CD4-positive, alpha-beta T cell treated with Interleukin-12 subunit alpha and Interleukin-12 subunit beta, for 1 hour (primary cell): ENCODE measurements at regions not wholly inside any gene's neighbourhood (a gene's known extent, or its start where the extent isn't known, plus 50 kb on each side); places are given as distances from the start of the nearest gene placed in this dataset.
"Not testable (repeated sequence)": the region's sequence is repeated elsewhere in the genome, so short reads cannot be mapped to it uniquely, and the experiment has no call there.

Experiments
- DNase-seq: peaks from one replicate; pipeline ENCODE4 v3.0.0-alpha.2; 2020

GRCh38 chr4:159950707-159951106 lies 847.8 kb downstream of the RAPGEF2 start:
- DNase-seq = no peak

GRCh38 chr4:159966746-159967145 lies 863.9 kb downstream of the RAPGEF2 start:
- DNase-seq = no peak

- DNase-seq = not testable (repeated sequence)
Measured at GRCh38 chr4:159976871-159977482, 874.1 kb downstream of the RAPGEF2 start.

GRCh38 chr4:159977907-159978617 lies 875.2 kb downstream of the RAPGEF2 start:
- no peak for DNase-seq

GRCh38 chr4:159979351-159979750 lies 876.5 kb downstream of the RAPGEF2 start:
- no peak for DNase-seq

- no peak for DNase-seq
Measured at GRCh38 chr4:159979953-159980352, 877.1 kb downstream of the RAPGEF2 start.

GRCh38 chr4:159980826-159981468 lies 878.1 kb downstream of the RAPGEF2 start:
- DNase-seq = no peak

- DNase-seq = no peak
Measured at GRCh38 chr4:159981469-159981856, 878.6 kb downstream of the RAPGEF2 start.

GRCh38 chr4:159983082-159983481 lies 880.2 kb downstream of the RAPGEF2 start:
- DNase-seq = no peak

- no peak for DNase-seq
Measured at GRCh38 chr4:160009656-160010493, 907.0 kb downstream of the RAPGEF2 start.

GRCh38 chr4:160019936-160020335 lies 917.1 kb downstream of the RAPGEF2 start:
- DNase-seq = no peak

GRCh38 chr4:160020804-160021203 lies 917.9 kb downstream of the RAPGEF2 start:
- DNase-seq = no peak

- DNase-seq = no peak
Measured at GRCh38 chr4:160021870-160022269, 919.0 kb downstream of the RAPGEF2 start.

GRCh38 chr4:160026721-160027120 lies 923.8 kb downstream of the RAPGEF2 start:
- DNase-seq = no peak

- DNase-seq = no peak
Measured at GRCh38 chr4:160034501-160034900, 931.6 kb downstream of the RAPGEF2 start.

GRCh38 chr4:160038615-160039014 lies 935.7 kb downstream of the RAPGEF2 start:
- DNase-seq = no peak

GRCh38 chr4:160044693-160045092 lies 941.8 kb downstream of the RAPGEF2 start:
- no peak for DNase-seq

GRCh38 chr4:160082432-160083207 lies 979.7 kb downstream of the RAPGEF2 start:
- no peak for DNase-seq

- no peak for DNase-seq
Measured at GRCh38 chr4:160091631-160092030, 988.8 kb downstream of the RAPGEF2 start.

GRCh38 chr4:160100316-160100715 lies 997.4 kb downstream of the RAPGEF2 start:
- DNase-seq = no peak

- no peak for DNase-seq
Measured at GRCh38 chr4:160110891-160111290, 1008.0 kb downstream of the RAPGEF2 start.

- DNase-seq = no peak
Measured at GRCh38 chr4:160117686-160118085, 1014.8 kb downstream of the RAPGEF2 start.
